ENCODE measurements at regions not wholly inside any gene's neighbourhood (a gene's known extent, or its start where the extent isn't known, plus 50 kb on each side); places are given as distances from the start of the nearest gene placed in this dataset.

GRCh38 chr12:123080634-123081033, 70.3 kb downstream of the PITPNM2 start:
- DNase-seq (ENCODE audit: low read depth in 1 of 2, low spot score in 2 of 2) (no peak), FAIRE-seq (no peak)
- Histone ChIP-seq H2BK20ac (ENCODE audit: low read length) (no peak overlapping the region), H3K79me2 (ENCODE audit: control insufficient read depth in 1 of 2, insufficient read depth in 2 of 2, low read length in 2 of 2) (no peaks in the 10 kb centered on the region), H2BK15ac (ENCODE audit: low read length) (no peak overlapping the region), H3K56ac (replicated peaks; ENCODE audit: insufficient read length, low read depth, low read length) (no peak overlapping the region), H3K23ac (ENCODE audit: insufficient read length) (no peak overlapping the region), H2AK5ac (ENCODE audit: low read depth, low read length) (no peak overlapping the region), H3K14ac (ENCODE audit: insufficient read length) (no peak overlapping the region), H3K4me1 (replicated peaks in 1 of 4; ENCODE audit: control insufficient read depth in 3 of 4, insufficient read depth in 4 of 4, low read length in 3 of 4) (peaks cover 0 to 9% (median 3%) of the 10 kb centered on the region in 4 experiments; a peak in 4 of 7 replicates), H3K4ac (replicated peaks; ENCODE audit: insufficient read length, low read depth, low read length) (no peak overlapping the region), H3K4me3 (ENCODE audit: extremely low read depth in 1 of 4, insufficient read depth in 2 of 4, low read depth in 3 of 4, low read length in 4 of 4) (no peak overlapping the region), H2BK120ac (replicated peaks; ENCODE audit: low read depth, low read length) (no peak overlapping the region), H3K9me3 (ENCODE audit: insufficient read depth in 2 of 2, low read depth in 1 of 2, low read length in 1 of 2) (no peaks in the 10 kb centered on the region), H4K5ac (ENCODE audit: insufficient read length, low read depth, low read length) (no peak overlapping the region), H3K79me1 (ENCODE audit: low read depth, low read length) (no peaks in the 10 kb centered on the region), H3K27me3 (replicated peaks in 1 of 4; ENCODE audit: control insufficient read depth in 3 of 4, extremely low read depth in 1 of 4, insufficient read depth in 3 of 4, low read length in 3 of 4) (peaks cover 0 to 3% (median 0%) of the 10 kb centered on the region in 4 experiments; a peak in 1 of 7 replicates), H3K4me2 (ENCODE audit: insufficient read depth in 1 of 2, low read depth in 2 of 2, low read length in 2 of 2) (no peak overlapping the region), H3K36me3 (ENCODE audit: control insufficient read depth in 2 of 4, insufficient read depth in 4 of 4, low read length in 3 of 4) (no peaks in the 10 kb centered on the region), H2BK12ac (ENCODE audit: low read depth, low read length) (no peak overlapping the region), H2BK5ac (ENCODE audit: low read depth, low read length) (no peak overlapping the region), H3K23me2 (ENCODE audit: low read depth, low read length) (no peaks in the 10 kb centered on the region), H3K9ac (replicated peaks in 1 of 4; ENCODE audit: extremely low read depth in 1 of 4, low read depth in 3 of 4, low read length in 3 of 4) (no peak overlapping the region; a peak in 1 of 7 replicates), H4K8ac (ENCODE audit: extremely low read depth, insufficient read depth, low read length) (no peak overlapping the region), H2AFZ (ENCODE audit: low read length) (no peak overlapping the region), H4K91ac (replicated peaks; ENCODE audit: insufficient read length, low read length) (no peak overlapping the region), H3K18ac (ENCODE audit: extremely low read depth, low read length) (no peak overlapping the region), H3K27ac (ENCODE audit: low read depth, low read length) (no peak overlapping the region), H4K20me1 (replicated peaks in 1 of 2; ENCODE audit: control insufficient read depth in 1 of 2, insufficient read depth in 2 of 2, low read length in 2 of 2) (no peaks in the 10 kb centered on the region)
- TF ChIP-seq RXRA (IDR thresholded peaks at IDR 0.05; ENCODE audit: insufficient read depth, low read depth, low read length) (no peak), SIN3A (conservative IDR thresholded peaks at IDR 0.05 in 1 of 2, IDR thresholded peaks at IDR 0.05 in 1 of 2; ENCODE audit: low read depth in 1 of 2, low read length in 2 of 2) (no peak), TEAD4 (IDR thresholded peaks at IDR 0.05; ENCODE audit: low read depth, low read length) (no peak), TAF7 (optimal IDR thresholded peaks at IDR 0.05; ENCODE audit: borderline replicate concordance, low read depth, low read length) (no peak), POLR2AphosphoS5 (IDR thresholded peaks at IDR 0.05; ENCODE audit: low read depth, low read length) (no peak), TAF1 (IDR thresholded peaks at IDR 0.05; ENCODE audit: low read depth, low read length) (no peak), KDM4A (IDR thresholded peaks at IDR 0.05; ENCODE audit: low read depth, low read length, severe bottlenecking) (no peak), CTBP2 (IDR thresholded peaks at IDR 0.05; ENCODE audit: borderline replicate concordance, insufficient read depth, insufficient read length, low read length) (no peak), RFX5 (IDR thresholded peaks at IDR 0.05; ENCODE audit: borderline replicate concordance, low read depth, low read length) (no peak), POLR2A (IDR thresholded peaks at IDR 0.05; ENCODE audit: control extremely low read depth in 1 of 2, low read depth in 2 of 2, low read length in 2 of 2) (no peak), SP4 (IDR thresholded peaks at IDR 0.05; ENCODE audit: low read length) (no peak), POU5F1 (IDR thresholded peaks at IDR 0.05; ENCODE audit: low read depth, low read length) (no peak), TBP (IDR thresholded peaks at IDR 0.05; ENCODE audit: low read depth, low read length) (no peak), SUZ12 (IDR thresholded peaks at IDR 0.05; ENCODE audit: low read length) (no peak)
- TF ChIP-seq, protein P1, sequence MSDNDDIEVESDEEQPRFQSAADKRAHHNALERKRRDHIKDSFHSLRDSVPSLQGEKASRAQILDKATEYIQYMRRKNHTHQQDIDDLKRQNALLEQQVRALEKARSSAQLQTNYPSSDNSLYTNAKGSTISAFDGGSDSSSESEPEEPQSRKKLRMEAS (IDR thresholded peaks at IDR 0.05): no peak
- ChIA-PET POLR2A (ENCODE audit: partially characterized antibody) (no interaction called here), CTCF (ENCODE audit: partially characterized antibody) (interaction anchor here (1.4 to 13.8 kb wide), 4 partner anchors 10 to 37 kb away, joined by 4 to 148 read pairs (median 4); no protein-coding TSS in a partner anchor)
- WGBS, 2 experiments (ENCODE audit: extremely low coverage in 1 of 2, insufficient coverage in 1 of 2, insufficient read length in 1 of 2, insufficient replicate concordance in 2 of 2, low coverage in 1 of 2, low lambda C conversion rate in 2 of 2, missing lambda C conversion rate in 1 of 2): 88% methylated on average over 4 of the region's 4 CpGs; no CpG with 5 or more reads in 1 of the 2 experiments
